IPS-15b (cell line): ENCODE measurements at regions not wholly inside any gene's neighbourhood (a gene's known extent, or its start where the extent isn't known, plus 50 kb on each side); places are given as distances from the start of the nearest gene placed in this dataset.

Source experiments
- H3K27me3 ChIP-seq: one replicate; pipeline ENCODE4 v1.6.1; 2013; ENCODE audit warnings: low read length; ENCODE audit not compliant: control insufficient read depth, insufficient read depth
- H3K36me3 ChIP-seq: one replicate; pipeline ENCODE4 v1.6.1; 2013; ENCODE audit warnings: low read length; ENCODE audit not compliant: control insufficient read depth, insufficient read depth
- H3K4me1 ChIP-seq: one replicate; pipeline ENCODE4 v1.6.1; 2013; ENCODE audit warnings: mild to moderate bottlenecking, low read length; ENCODE audit not compliant: control insufficient read depth, insufficient read depth
- H3K4me3 ChIP-seq: one replicate; pipeline ENCODE4 v1.5.1; 2013; ENCODE audit warnings: low read depth, low read length
- H3K9ac ChIP-seq: one replicate; pipeline ENCODE4 v1.6.1; 2013; ENCODE audit warnings: low read depth, mild to moderate bottlenecking, low read length
- H3K9me3 ChIP-seq: one replicate; pipeline ENCODE4 v1.6.1; 2013; ENCODE audit warnings: mild to moderate bottlenecking, low read length; ENCODE audit not compliant: control insufficient read depth, insufficient read depth

DNA sequence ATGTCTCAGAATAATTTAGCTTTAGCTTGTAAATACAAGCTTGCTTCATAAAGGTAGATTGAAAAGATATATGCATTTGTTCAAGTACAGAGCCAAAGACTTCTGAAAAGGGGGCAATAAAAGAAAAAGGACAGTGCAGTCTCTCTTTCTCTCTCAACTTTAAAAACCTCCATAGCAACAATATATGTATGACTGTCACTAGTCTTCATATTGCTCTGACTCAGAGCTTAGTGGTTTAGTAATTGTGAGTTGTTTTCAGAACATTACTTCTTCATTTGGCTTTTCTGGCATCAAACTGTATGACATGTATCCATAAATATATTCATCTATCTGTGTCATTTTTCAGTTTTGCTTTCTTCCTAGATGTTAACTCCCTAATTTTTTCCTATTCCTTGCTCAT is 194.6 kb upstream of the KIF2A start:
- Histone ChIP-seq H3K4me1 (no peaks in the 10 kb centered on the region), H3K9me3 (no peaks in the 10 kb centered on the region), H3K9ac (no peak overlapping the region), H3K36me3 (no peaks in the 10 kb centered on the region), H3K4me3 (no peak overlapping the region), H3K27me3 (no peaks in the 10 kb centered on the region)

DNA sequence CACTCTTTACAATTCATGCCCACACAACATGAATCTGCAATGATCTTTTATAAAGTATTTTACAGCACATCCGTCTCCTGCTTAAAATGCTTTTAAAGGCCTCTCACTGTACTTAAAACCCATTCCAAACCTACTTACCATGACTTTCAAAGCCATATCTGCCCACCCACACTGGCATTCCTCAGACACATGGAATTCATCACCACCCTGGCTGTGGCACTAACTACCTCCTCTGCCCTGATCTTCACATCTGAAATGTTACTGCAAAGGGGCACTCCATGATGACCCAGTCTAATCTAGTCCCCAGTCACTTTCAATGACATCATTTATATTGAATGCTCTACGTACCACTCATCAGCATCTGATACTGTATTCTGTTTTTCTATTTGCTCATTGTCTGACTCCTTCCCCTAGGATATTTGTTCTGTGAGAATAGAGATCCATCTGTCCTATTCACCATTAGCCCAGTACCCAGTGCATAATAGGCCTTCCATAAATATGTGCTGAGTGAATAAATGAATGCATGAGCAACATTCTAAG is 193.2 kb upstream of the KIF2A start:
- Histone ChIP-seq H3K4me1 (no peaks in the 10 kb centered on the region), H3K4me3 (no peak overlapping the region), H3K9ac (no peak overlapping the region), H3K27me3 (no peaks in the 10 kb centered on the region), H3K36me3 (no peaks in the 10 kb centered on the region), H3K9me3 (no peaks in the 10 kb centered on the region)

DNA sequence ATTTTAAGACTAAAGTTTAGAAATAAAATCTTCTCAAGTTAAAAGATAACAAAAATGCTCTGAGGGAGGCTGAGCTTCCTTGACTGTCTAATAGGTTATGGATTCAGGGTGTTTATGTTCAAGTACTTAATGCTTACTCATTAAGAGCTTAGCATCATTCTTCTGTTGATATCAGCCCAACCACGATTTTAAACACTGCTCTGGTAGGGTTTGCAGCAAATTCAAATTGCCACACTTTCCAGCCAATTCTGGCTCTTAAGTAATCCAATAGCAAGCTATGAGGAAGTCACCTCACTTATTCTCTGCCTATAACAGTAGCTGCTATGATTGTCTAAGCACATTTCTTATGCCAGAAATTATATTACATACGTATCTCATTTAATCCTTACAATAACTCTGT is 191.0 kb upstream of the KIF2A start:
- H3K4me1 ChIP-seq: no peaks in the 10 kb centered on the region
- H3K9ac ChIP-seq: no peak overlapping the region
- no peak overlapping the region for H3K4me3 ChIP-seq
- H3K27me3 ChIP-seq: no peaks in the 10 kb centered on the region
- no peaks in the 10 kb centered on the region for H3K9me3 ChIP-seq
- no peaks in the 10 kb centered on the region for H3K36me3 ChIP-seq

DNA sequence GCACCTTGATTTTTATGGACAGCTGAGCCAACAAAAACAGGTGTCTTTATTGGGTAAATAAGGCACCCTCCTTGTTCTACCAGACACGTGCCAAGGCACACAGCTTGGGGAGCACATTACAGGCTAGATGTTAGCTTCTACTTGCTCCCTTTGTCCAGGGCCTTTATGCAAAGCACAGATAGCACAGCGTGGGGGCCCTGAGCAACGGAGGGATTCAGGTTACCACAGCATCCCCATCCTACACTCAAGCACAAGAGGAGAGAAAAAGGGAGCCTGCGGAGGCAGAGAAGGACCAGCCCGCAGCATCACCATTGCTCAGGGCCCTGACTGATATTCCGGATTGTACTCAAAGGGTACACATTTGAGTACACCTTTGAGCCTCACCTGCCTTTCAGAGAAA is 181.7 kb upstream of the KIF2A start:
- H3K9ac ChIP-seq: no peak overlapping the region
- no peaks in the 10 kb centered on the region for H3K36me3 ChIP-seq
- H3K4me1 ChIP-seq: no peaks in the 10 kb centered on the region
- H3K9me3 ChIP-seq: no peaks in the 10 kb centered on the region
- H3K27me3 ChIP-seq: no peaks in the 10 kb centered on the region
- no peak overlapping the region for H3K4me3 ChIP-seq

DNA sequence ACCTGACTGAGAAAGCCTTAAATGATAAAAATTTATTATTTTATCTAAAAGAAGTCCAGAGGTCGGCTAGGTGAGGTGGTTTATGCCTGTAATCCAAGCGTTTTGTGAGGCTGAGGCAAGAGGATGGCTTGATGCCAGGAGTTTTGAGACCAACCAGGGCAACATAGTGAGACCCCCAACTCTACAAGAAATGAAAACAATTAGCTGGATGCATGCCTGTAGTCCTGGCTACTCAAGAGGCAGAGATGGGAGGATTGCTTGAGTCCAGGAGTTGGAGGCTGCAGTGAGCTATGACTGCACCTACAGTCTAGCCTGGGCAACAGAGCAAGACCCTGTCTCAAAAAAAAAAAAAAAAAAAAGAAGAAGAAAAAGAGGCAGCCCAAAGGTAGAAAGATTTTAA is 179.9 kb upstream of the KIF2A start:
- Histone ChIP-seq H3K36me3 (no peaks in the 10 kb centered on the region), H3K4me1 (no peaks in the 10 kb centered on the region), H3K9ac (no peak overlapping the region), H3K27me3 (no peaks in the 10 kb centered on the region), H3K4me3 (no peak overlapping the region), H3K9me3 (no peaks in the 10 kb centered on the region)

DNA sequence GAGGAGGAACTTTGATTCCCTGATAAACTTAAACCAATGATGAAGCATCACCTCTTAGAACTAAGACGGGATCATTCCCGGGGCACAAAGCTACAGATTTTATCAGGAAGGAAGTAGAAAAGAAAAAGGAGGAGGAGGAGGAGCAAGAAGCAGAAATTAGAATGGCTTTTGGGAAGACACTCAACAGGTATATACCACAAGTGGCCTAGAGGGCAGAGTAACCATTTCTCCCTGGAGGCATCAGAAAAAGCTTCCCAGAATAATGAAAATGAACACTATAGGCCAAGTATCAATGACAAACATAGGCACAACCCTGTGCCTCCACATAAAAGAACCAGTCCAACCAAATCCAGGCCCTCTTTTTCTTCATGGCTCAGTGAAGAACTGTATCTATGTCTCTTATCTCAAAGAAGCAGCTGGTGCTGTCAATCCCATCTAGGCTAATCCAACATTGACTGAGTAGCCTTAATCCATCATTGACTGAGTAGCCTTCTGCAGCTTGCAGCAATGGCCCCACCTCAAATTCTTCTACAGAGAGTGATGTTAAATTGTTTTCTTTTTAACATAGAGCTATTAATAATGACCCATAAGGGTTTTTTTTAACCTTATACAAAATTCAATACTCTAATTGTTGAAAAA is 178.8 kb upstream of the KIF2A start:
- Histone ChIP-seq H3K9me3 (no peaks in the 10 kb centered on the region), H3K27me3 (no peaks in the 10 kb centered on the region), H3K4me3 (no peak overlapping the region), H3K9ac (no peak overlapping the region), H3K4me1 (no peaks in the 10 kb centered on the region), H3K36me3 (no peaks in the 10 kb centered on the region)

DNA sequence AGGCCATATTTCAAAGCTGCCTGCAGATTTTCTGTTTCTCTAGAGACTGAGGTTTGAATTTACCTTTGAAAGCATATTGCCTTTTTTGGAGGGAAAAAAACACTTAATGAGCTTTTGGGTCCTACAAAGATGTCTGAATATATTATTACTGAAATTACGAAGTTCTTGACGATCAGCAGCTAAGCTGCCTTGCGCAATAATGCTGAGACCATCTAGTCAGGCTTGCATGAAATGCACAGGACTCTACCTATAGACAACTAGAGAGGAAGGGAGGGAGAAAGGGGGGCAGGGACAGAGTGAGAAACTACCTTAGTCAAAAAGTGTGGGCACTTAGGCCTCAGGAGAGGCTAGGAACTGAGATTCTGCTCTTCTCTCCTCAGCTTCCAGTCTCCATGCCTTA is 175.9 kb upstream of the KIF2A start:
- H3K9me3 ChIP-seq: no peaks in the 10 kb centered on the region
- H3K27me3 ChIP-seq: no peaks in the 10 kb centered on the region

DNA sequence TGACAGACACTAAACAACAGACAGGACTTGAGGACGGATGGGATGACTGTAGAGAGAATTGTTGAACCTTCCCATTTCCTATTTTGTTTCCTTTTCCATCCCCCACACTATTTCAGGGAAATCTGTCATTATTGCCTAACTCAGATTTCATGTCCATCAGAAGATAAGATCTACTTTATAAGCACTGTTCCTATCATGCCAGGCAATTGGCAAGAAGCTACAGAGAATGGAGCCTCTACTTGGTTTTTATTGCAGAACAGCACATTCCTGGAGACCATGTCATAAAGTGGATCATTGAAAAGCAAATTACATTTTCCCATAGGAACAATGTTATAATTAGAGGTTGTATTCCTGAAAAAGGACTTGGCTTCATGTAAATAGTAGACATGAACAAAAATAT is 173.7 kb upstream of the KIF2A start:
- no peaks in the 10 kb centered on the region for H3K36me3 ChIP-seq
- H3K4me1 ChIP-seq: peaks cover 5% of the 10 kb centered on the region
- H3K4me3 ChIP-seq: no peak overlapping the region
- no peaks in the 10 kb centered on the region for H3K27me3 ChIP-seq
- H3K9ac ChIP-seq: no peak overlapping the region
- no peaks in the 10 kb centered on the region for H3K9me3 ChIP-seq

More for the DNA sequence above, 175.9 kb upstream of the KIF2A start:
- Histone ChIP-seq H3K4me1 (no peaks in the 10 kb centered on the region), H3K9ac (no peak overlapping the region), H3K36me3 (no peaks in the 10 kb centered on the region), H3K4me3 (no peak overlapping the region)

DNA sequence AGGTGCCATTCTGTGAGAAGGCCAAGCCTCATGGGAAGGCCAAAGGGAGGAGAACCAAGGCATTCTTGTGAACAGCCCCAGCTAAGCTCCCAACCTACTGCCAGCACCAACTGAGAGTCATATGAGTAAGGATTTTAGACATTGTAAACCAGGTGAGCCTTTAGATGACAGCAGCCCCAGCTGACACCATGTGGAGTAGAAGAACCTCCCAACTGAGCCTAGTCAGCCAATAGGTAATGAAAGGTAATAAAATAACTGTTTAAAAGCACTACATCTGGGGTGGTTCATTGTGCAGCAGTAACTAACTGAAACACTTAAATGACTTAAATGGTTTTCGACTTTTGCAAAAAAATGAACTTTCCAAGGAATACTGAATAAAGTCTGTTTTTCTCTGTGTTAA is 172.6 kb upstream of the KIF2A start:
- Histone ChIP-seq H3K4me1 (peaks cover 5% of the 10 kb centered on the region), H3K27me3 (no peaks in the 10 kb centered on the region), H3K36me3 (no peaks in the 10 kb centered on the region), H3K9me3 (no peaks in the 10 kb centered on the region), H3K4me3 (no peak overlapping the region), H3K9ac (no peak overlapping the region)

DNA sequence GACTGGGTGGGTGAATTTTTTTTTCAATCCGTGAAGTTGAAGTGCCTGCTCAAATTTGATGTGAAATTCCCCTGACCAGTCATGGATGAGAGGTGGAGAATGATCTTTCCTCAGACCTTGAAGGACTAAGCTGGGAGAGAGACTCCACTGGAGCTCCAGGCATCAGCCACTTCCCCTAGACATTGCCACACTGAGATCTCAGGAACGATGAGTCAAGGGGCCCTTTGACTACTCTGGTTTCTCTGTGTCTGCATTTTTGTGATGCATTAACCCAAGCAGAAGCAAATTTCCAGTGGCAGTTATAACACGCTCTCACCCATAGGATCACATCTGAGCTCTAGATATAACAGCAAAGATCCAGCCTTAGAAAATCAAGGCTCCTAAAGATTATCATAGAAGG is 171.2 kb upstream of the KIF2A start:
- no peak overlapping the region for H3K4me3 ChIP-seq
- H3K27me3 ChIP-seq: no peaks in the 10 kb centered on the region
- H3K9me3 ChIP-seq: no peaks in the 10 kb centered on the region
- no peak overlapping the region for H3K9ac ChIP-seq
- peaks cover 9% of the 10 kb centered on the region for H3K4me1 ChIP-seq
- H3K36me3 ChIP-seq: no peaks in the 10 kb centered on the region

DNA sequence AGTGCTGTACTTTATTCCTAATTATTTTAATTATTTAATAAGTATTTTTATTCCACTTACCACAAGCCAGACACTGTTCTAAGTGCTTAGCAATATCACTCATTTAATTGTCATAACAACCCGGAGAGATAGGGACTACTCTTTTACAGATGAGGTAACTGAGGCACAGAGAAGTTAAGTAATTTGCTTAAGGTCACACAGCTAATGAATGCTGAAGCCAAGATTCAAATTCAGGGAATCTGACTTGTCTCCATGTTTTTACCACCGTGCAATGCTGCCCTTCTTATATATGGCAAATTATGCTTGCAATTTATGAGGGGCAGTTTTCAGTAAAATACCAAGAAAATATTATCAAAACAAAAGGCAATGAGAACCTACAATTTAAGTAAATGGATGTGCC is 168.4 kb upstream of the KIF2A start:
- Histone ChIP-seq H3K36me3 (no peaks in the 10 kb centered on the region), H3K4me1 (peaks cover 9% of the 10 kb centered on the region), H3K9ac (no peak overlapping the region), H3K9me3 (no peaks in the 10 kb centered on the region), H3K27me3 (no peaks in the 10 kb centered on the region), H3K4me3 (no peak overlapping the region)

DNA sequence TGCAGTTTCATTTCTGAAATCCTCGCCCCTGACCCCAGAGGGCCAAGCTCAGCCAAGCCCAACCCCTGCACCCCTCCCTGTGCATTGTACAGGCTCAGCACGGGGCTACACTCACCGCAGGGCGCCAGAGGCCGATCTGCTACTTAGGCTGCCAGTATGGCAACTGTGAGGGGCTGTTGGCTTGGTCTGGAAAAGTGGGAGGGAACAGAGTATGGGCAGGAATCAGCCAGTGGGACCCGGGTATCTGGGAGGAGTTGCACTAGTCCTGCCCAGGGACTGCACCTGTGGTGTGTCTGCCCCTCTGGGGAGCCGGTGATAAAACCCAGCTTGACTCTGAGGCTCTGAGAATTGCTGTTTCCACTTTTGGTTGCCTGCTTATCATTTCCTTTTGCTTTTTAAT is 167.4 kb upstream of the KIF2A start:
- Histone ChIP-seq H3K27me3 (no peaks in the 10 kb centered on the region), H3K4me3 (no peak overlapping the region)

More for the DNA sequence above, 167.4 kb upstream of the KIF2A start:
- Histone ChIP-seq H3K9me3 (no peaks in the 10 kb centered on the region), H3K4me1 (peaks cover 9% of the 10 kb centered on the region), H3K9ac (no peak overlapping the region), H3K36me3 (no peaks in the 10 kb centered on the region)
